Body of pancreas (tissue), 4 donors: ENCODE measurements at regions not wholly inside any gene's neighbourhood (a gene's known extent, or its start where the extent isn't known, plus 50 kb on each side); places are given as distances from the start of the nearest gene placed in this dataset.

Experiments
- CTCF ChIP-seq, 7 experiments: fragments of 450-650 bp in 4 of 7; fragments of 200-600 bp in 3 of 7; sonication (generic) in 3 of 7; IDR thresholded peaks; one replicate each; pipeline ENCODE4 v1.5.1; 2016 to 2019; ENCODE audit warnings: antibody characterized with exemption in 7 of 7
- POLR2A ChIP-seq, 3 donors: fragments of 450-650 bp; IDR thresholded peaks; one replicate each; pipeline ENCODE4 v1.6.1; 2016; ENCODE audit warnings: antibody characterized with exemption in 3 of 3, mild to moderate bottlenecking in 2 of 3

GRCh38 chr1:82086739-82087138 lies 286.0 kb downstream of the ADGRL2 start:
- TF ChIP-seq CTCF (IDR thresholded peaks at IDR 0.05) (no peak), POLR2A (IDR thresholded peaks at IDR 0.05) (no peak)
